ENCODE measurements at regions not wholly inside any gene's neighbourhood (a gene's known extent, or its start where the extent isn't known, plus 50 kb on each side); places are given as distances from the start of the nearest gene placed in this dataset.

DNA sequence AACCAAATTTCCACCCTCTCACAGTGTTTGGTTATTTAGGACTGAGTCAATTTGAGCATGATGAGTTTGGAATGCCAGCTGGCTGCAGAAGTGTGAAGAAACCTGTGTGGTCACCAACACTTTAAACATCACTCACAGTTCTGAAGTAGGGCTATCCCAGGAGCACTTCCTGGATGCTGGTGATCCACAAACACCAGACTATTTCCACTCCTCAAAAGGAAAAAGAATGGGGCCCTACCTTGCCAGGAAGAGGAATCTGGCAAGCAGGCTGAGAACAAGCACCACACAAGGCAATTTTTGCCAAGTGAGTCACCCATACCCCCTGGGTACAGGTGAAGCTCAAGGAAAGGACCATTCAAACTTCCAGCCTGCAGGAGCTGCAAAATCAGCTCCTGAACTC is 294.2 kb upstream of the PTGER4 start:
- DNase-seq (ENCODE audit: low read depth), result peak; percentile 81

DNA sequence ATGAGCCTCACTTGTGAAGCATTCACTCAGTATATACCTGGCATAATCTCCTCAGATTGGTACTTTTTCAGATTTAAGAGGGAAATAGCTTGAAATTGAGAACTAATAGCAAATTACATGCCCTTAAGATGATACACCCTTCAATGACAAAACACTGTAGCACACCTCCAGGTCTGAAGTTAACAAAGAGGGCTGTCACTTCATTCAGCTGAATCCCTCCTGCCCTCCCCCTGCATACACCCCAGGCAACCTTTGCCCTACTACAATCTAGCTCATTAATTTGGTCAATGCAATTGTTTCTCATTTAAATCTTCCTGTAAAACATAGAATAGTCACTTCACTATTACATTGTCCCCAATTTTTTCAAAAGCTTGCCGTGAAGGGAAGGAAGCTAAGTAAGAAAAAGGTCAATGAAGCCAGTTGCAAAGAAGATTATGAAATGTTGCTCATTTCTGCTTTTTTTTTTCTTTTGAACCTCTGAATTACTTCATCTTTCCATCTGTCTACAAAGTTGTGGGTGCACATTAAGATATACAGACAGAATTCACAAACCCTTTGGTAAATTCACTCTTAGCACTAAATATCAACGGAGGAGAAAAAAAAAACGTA is 294.8 kb upstream of the PTGER4 start:
- DNase-seq (ENCODE audit: low read depth), result no peak

DNA sequence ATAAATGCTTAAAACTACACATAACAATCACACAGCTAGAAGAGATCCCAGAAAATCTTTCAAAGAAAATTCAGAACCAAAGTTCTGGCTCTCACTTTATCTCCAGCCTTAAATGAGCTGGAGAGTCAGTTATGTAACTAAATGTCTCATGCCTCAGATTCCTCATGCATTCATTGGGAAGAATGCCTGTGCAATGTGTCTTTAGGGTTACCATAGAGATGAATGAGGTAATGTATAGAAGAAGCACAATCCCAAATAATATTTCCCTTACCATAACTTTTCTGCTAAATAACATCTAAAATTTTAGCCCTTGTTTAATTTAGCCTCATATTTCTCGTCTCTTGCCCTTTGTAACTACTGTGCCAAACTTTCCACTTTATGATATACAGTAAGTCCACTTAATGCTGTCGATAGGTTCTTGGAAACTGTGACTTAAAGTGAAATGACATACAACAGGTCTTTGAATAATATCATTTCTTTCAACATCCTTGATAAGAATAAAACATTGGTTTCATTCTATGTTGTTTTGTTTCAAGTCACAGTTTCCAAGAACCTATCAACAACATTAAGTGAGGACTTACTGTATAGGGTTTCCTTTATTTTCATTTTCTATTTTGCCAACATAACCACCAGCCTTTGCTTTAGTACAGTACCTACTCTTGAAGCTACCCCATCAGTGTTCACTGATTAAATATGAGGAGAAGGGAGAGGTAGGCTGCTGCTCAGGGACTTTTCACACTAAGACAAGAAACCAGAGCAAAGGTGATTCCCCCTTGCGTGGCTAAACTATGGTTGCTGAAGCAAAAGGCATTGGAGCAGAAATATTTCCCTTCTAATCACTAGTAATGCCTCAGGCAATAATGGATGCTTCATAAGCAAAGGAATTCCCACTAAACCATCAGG is 295.7 kb upstream of the PTGER4 start:
- peak; percentile 92 for DNase-seq (ENCODE audit: low read depth)

DNA sequence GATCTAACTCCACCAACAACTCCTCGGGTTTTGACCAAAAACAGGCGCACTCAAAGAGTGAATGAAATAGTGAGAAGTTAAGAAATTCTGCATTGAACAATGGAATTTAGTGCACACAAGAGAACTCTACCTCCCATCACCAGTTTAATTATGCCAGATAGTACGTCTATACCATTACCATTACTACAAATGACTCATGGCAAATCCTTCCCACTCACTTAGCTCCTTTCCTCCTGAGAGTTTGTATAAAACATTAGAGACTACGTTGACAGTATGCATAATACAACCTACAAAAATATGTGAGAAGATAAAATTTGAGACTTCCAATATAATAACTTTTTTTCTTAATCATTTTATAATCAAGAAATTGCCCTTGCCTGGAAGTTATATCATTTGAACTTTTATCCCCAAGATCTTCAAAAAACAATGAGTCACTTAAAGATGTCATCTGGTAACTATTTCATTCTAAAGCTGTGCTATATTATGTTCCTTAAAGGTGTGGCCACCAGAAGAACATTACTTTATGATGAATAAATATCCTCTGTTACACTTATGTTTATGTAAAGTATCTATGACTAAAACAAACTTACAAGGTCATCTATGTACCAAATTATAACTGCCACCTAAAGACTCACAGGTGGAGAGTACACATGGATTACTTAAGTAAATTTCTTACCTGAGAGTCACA is 297.9 kb upstream of the PTGER4 start:
- DNase-seq (ENCODE audit: low read depth), result peak; percentile 93

DNA sequence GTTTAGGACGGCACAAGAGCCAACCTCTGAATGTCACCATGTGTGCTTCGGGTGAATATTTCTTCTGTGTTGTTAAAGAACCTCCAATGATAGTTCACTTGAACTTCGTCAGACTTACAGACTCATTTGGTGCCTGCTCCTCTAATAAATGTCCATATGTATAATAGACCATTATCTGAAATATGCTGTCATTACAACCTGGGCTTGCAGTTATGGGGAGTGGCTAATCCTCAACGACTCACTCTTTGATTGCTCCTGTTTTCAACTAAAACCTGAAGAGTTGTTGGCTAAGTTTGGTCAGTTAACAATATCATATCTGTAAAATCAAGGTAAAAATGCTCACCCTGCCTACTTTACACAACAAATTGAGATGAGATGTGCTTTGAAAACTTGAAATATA is 298.7 kb upstream of the PTGER4 start:
- no peak for DNase-seq (ENCODE audit: low read depth)

DNA sequence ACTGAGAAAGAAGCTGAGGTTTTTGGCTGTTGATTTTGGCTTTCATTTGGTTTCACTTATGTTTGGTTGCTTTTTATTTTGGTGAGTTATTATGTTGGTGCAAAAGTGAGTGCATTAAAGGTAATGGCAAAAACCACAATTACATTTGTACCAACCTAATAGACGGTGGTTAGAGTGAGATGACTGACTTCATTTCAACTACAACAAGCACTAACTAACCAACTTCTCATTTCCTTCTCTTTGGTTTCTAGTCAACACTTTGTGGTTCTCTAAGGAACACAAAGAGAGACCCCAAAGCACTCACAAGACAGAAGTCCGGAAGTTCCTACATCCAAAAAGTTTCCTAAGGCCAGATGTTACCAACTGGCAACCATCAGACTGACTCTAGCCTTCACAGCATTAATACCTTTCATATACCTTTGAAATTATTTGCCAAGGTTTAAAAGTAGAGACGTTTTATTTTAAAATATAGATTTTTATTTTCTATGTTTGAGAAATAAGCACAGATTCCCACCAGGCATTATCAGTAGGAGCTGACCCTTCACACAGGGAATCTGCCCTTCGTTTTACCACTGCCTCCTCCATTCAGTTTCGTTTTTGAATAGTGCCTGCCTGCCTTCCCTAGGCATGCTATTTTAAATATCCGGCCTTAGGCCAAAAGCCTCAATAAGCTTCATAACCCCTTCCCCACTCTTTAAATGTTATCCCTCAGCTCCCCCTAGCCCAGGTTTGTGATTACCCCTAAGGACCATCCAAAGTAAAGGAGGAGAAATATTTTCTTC is 301.1 kb upstream of the PTGER4 start:
- DNase-seq (ENCODE audit: low read depth), result no peak

DNA sequence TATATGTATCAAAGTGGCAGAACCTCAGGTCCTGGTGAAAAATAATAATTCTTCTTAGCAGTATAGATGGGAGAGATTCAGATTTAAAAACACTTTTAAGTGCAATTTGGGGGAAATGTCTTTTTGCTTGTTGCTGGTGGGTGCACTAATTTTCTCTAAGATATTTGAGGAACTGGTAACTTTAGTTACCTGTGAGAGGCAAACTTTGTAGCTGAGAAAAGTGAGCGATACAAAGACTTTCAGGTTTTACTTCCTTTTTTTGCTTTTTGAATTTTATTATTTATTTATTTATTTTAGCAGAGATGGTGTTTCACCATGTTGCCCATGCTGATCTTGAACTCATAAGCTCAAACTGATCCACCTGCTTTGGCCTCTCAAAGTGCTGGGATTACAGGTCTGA is 303.1 kb upstream of the PTGER4 start:
- no peak for DNase-seq (ENCODE audit: low read depth)

DNA sequence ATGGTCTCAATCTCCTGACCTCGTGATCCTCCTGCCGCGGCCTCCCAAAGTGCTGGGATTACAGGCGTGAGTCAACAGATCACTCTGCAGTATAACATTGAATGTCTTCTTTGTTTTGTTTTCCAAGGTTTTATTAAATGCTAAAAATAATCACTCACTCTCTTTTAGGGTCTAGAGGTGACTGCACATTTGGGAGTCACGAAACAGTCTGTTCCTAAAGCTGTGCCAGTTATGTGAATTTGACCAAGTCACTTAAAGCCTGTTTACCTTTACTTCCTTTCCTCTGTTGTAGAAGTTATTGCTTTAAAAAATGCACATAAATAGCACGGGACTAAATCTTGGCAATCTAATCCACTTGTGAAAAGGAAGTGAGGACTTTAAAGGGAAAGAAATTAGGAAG is 304.9 kb upstream of the PTGER4 start:
- DNase-seq (ENCODE audit: low read depth), result no peak

DNA sequence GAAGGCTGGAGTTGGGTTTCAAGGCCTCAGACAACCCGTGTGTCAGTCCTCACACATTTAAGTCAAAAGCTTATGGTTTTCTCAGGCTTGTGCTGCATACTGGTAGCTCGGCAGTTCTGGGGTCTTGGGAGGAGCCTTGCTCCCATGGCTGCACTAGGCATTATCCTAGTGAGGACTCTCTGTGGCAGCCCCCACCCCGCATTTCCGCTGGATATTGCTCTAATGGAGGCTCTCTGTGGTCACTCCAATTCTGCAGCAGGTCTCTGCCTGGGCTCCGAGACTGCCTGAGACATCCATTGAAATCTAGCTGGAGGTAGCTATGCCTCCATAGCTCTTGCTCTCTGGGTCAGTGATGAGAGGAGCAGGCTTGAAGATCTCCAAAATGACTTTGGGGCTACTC is 311.5 kb upstream of the PTGER4 start:
- DNase-seq (ENCODE audit: low read depth), result no peak

DNA sequence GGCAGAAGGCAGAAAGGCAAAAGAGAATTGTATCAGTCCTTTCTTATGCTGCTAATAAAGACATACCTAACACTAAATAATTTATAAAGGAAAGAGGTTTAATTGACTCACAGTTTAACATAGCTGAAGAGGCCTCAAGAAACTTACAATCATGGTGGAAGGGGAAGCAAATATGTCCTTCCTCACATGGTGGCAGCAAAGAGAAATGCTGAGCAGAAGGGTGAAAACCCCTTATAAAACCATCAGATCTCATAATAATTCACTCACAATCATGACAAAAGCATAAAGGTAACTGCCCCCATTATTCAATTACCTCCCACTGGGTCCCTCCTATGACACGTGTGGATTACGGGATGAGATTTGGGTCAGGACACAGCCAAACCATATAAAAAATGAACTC is 312.5 kb upstream of the PTGER4 start:
- peak; percentile 14 for DNase-seq (ENCODE audit: low read depth)

DNA sequence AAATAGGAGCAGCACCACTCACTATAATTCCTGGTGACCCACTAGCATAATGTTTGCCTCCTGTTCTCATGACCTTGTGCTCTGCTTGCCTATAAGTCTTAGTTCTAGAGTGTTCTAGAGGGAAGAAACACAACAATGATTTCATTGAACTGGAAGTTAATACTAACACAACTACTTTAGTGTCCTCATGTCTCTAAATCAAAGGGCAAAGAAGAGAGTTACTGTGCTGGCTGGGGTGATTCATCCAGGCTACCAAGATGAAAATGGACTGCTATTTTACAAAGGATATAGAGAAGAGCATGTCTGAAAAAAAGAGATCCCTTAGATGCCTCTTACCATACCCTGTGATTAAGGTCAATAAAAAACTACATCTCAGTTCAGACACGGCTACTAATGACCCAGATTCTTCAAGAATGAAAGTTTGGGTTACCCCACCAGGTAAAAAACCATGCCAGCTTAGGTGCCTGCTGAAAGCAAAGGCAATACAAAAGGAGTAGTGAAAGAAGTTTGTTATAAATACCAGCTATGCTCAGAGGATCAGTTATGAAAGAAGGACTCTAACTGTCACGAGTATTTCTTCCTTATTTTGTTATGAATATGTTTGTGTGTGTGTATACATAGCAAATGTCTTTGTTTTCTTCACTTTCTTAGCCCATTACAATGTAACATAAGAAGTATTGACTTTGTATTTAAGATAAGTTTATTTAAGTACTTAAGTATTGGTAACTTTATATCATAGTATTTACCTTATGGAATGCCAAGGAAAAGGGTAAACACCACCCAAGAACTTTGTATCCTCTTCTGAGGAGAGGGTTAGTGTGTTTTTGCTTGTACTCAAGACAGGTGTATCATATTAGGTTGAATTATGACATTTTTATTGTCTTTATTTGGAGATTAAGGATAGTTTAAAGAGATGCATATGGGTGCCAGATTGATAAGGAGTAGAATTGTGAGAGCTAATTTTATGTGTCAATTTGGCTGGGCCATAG is 314.1 kb upstream of the PTGER4 start:
- DNase-seq (ENCODE audit: low read depth), result no peak

DNA sequence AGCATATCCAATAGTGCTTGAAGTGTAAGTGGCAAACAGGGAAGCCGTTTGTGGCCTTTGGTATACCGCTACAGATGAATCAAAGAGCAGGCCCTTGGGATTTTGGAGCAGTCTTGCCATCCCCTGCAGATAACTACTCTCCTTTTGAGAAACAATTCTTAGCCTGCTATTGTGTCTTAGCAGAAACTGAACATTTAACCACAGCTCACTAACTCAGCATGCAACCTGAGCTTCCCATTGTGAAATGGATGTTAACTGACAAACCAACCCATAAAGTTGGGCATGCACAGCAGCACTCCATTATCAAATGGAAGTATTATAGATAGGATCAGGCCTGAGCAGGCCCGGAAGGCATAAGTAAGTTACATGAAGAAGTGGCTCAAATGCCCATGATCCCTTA is 315.3 kb upstream of the PTGER4 start:
- no peak for DNase-seq (ENCODE audit: low read depth)

DNA sequence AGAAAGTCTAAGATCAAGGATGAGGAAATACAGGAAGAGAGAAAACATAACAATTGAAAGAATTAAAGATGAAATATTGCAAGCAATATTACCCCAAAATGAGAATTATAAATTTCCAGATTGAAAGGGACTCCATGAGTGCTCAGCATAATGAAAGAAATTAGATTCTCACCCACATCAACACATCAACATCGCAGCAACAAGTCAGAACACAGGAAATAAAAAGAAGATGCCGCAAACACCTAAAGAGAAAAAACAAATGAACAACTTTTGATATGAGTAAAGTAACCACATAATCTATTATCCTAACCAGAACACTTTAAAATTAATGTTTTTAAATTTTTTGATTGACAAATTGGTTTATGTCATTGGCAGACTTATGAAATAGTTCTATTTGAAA is 318.3 kb upstream of the PTGER4 start:
- DNase-seq (ENCODE audit: low read depth), result no peak

DNA sequence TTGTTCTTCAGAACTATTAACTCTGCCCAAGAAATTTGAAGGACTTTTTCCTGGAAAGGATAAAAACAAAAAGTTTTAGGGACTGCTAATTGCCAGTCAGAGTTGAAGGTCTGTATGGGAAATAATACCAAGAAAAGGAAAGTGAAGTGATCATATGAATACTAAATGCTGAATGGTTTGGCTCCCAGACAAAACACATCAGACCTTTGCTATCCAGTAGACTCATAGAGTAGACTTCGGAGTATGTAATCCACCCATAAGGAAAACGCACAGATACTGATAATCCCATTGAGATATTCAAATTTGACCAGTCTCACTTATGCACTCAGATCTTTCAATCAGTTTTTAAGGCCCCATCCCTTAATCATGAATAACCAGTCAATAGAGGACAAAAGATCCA is 319.0 kb upstream of the PTGER4 start:
- DNase-seq (ENCODE audit: low read depth), result no peak

DNA sequence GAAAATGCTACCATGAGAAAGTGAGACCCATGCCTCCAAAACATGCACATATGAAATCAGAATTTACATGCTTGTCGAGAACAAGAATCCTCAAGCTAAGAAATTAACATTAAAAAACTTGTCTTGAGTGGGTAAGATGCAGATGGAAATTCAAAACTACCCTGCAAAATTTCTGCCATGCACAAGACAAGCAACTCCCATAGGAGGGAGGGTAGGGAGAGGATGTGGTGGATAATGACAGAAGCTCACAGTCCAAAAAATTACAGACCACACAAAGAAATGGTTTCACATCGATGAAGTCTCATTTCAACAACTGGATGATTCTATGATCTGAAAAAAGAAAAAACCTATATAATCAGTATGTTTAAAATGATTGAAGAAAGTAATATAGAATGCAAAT is 319.9 kb upstream of the PTGER4 start:
- DNase-seq (ENCODE audit: low read depth), result no peak

DNA sequence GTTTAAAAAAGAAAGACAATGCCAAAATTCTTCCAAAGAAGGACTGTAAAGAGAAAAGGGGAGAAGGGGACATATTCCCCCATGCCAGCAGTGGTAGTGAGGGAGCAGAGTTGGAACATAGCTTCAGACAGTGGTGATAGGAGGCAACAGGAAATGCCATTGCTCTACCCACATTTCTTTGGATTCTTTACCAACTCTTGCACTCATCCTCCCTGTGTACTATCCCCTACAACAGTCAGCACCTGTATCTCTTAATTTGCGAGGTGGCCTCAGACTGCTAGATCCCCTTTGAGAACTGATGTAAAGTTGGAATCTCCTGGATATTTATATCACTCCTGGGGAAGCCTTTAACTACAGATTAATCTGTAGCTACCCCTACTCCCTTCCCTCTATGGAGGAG is 320.6 kb upstream of the PTGER4 start:
- no peak for DNase-seq (ENCODE audit: low read depth)

DNA sequence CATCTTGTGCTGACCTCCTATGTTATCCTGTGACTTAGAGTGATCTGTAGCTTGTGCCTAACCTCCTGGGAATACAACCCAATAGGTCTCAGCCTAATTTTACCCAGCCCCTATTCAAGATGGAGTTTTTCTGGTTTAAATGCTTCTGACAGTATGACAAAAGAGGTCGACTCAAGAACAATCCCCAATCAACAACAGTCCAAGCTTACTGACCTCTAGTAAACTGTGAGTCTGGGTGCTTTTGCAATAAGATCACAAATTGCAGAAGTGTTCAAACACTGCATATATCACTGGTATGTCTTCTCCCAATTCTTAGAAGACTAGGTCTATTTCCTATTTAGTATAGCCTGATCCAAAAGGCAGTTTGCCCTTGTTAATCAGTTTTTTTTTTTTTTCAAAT is 323.5 kb upstream of the PTGER4 start:
- DNase-seq (ENCODE audit: low read depth), result no peak

DNA sequence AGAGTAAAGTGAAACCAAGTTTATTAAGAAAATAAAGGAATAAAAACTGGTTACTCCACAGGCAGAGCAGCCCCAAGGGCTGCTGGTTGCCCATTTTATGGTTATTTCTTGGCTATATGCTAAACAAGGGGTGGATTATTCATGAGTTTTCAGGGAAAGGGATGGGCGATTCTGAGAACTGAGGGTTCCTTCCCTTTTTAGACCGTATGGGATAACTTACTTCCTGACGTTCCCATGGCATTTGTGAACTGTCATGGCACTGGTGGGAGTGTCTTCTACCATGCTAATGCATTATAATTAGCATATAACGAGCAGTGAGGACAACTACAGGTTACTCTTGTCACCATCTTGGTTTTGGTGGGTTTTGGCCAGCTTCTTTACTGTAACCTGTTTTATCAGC is 323.9 kb upstream of the PTGER4 start:
- DNase-seq (ENCODE audit: low read depth), result no peak

DNA sequence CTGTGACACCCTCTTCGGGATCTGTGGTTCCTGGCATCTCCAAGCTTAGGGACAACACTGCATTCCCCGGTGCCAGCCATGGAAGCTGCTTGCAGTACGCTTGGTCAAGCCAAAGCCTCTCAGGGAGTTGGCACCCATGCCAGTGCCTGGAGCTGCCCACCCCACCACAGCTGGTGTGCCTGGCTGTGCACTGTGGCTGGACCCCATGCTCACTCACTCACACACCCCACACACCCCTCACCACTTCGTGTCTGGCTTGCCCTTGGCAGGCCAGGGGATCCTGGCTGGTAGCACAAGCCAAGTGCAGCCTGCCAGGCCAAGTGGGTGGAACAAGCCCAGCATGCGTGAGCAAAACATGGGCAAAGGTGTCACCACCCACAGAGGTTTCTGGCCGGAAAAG is 324.5 kb upstream of the PTGER4 start:
- DNase-seq (ENCODE audit: low read depth), result no peak

DNA sequence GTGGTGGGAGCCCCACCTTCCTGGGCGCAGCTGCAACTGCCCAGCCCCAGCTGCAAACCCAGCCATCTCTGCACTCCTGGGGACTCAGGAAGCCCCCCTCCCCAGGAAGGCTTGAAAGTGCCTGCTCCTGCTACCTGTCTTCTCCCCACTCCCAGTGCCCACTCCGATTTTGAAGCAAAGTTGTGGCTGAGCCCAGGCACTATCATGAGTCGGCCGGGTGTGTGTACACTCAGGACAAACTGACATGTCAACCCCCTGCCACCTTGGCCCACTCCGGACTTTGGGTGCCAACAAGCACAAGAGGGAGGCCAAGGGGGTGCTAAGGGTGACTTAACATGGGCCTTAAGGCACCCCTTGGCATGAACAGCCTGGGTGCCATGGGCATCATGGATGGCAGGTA is 325.5 kb upstream of the PTGER4 start:
- no peak for DNase-seq (ENCODE audit: low read depth)

DNA sequence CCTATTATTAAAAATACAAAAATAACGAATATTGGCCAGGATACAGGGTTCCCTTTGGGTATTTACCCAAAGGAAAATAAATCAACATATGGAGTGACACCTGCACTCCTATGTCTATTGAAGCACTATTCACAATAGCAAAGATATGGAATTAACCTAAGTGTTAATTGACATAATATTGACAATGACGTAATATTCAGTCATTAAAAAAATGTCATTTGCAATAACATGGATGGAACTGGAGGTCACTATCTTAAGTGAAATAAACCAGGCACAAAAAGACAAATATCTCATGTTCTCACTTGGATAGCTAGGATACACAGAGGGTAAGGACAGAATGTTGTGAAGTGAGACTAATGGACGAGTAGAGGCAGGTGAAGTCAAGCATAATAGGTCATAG is 326.3 kb upstream of the PTGER4 start:
- DNase-seq (ENCODE audit: low read depth), result no peak
